Inferior parietal cortex (tissue), 1 donor: ENCODE measurements at regions not wholly inside any gene's neighbourhood (a gene's known extent, or its start where the extent isn't known, plus 50 kb on each side); places are given as distances from the start of the nearest gene placed in this dataset.
A peak's percentile ranks its signal among the peaks of the same experiment; 100 is the strongest.
"Not testable (repeated sequence)": the region's sequence is repeated elsewhere in the genome, so short reads cannot be mapped to it uniquely, and the experiment has no call there.

Experiments used
- DNase-seq: peaks from one replicate; pipeline ENCODE4 v3.0.0-alpha.2; 2016; ENCODE audit errors: extremely low spot score

- DNase-seq, result no peak
Observed at GRCh38 chr9:75539523-75539922, 350.9 kb upstream of the PCSK5 start.

GRCh38 chr9:75540185-75540584 is 350.3 kb upstream of the PCSK5 start:
- DNase-seq, result no peak

DNA sequence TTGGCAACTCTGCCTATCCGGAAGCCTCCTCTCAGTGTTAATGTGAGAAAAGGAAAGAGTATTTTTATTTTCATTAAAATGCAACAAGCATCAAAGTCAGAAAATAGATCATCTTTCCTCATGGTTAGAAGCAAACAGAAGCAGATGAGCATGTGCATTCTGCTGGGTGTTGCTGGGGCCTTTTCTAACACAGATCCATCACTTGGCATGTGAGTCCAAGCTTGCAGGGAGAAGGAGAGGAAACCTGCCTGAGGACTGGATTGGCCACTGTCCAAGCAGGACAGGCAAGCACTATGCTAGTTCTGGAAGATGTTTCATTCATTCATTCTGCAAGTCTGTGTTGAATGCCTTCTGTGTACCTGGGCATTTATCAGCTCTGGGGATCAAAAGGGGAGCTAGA is 348.7 kb upstream of the PCSK5 start:
- peak; percentile 11 for DNase-seq

DNA sequence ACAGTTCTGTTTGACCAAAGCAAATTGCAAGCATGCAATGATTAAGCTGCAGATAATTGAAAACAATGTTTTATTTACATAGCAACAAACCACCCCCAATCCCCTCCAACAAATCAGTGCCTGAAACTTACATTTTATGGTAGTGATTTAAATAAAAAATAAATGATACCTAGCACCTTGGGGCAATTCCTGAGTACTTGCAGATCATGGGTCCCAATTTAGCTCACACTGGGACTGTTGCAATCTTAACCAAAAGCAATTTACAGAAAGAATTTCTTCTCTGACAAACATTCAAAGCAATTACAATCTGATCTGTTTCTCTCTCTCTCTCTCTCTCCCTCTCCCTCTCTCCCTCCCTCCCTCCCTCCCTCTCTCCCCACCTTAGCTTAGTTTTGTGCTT is 345.7 kb upstream of the PCSK5 start:
- no peak for DNase-seq

DNA sequence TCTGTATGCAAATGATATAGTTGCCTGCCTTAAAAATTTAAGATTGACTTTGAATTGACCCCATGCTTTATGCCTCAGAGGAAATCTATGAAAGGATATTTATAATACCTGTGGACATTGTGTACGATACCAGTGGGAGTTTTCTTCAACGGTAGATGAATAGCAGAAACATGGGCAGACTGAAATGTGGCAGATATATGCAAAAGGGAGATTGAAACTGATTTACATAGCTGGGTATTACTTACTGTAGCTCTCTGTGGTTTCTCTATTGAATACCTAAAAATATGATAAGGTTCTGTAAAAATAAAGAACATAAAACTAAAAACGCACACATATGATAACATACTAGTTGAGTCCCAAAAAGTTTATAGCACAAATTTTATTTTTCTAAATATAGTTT is 345.2 kb upstream of the PCSK5 start:
- DNase-seq, result no peak

DNA sequence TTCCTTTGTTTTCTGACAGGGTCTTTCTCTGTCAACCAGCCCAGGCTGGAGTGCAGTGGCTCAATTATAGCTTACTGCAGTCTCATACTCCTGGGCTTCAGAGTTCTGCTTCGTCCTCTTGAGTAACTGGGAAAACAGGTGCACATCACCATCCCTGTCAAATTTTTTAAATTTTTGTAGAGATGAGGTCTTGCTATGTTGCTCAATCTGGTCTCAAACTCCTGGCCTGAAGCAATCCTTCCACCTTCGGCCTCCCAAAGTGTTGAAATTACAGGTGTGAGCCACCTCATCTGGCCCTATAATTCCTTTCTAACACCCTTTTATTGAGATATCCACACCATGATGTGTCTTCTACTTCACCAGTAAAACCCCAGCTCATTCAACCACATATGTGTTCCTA is 341.6 kb upstream of the PCSK5 start:
- no peak for DNase-seq

DNA sequence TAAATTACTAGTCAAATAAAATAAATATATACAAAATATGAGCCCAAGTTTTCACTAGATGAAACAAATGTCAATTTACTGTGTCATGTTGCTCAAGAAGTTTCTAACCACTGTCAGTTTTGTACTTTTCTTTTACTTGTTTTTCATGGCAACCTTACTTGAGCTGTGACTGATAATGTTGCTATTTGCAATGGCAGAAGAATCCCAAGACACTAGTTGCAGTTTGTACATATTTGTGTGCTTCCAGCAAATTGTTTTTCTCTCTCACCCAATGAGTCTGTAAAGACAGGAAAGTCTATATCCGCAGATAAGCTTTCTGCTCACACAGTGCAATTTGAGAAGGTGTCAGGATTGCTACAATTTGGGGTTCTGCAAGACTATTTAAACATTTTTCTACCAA is 338.6 kb upstream of the PCSK5 start:
- no peak for DNase-seq

DNA sequence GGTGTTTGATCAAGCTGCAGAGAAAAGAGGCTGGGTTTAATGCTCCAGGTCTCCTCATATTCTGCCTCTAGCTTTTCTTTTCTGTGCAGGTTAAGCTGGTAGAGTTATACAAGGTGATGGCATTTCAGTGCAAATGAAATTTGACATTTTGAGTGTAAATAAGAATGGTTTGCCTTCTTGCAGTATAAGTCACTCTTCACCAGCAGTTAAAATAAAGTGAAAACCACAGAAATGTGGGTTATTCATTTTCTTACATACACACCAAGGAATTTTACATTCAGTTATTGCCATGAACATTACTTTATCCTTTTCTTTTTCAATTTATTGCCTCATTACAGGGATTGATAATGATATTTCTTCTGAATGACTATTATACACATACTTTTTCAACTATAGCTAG is 337.5 kb upstream of the PCSK5 start:
- no peak for DNase-seq

GRCh38 chr9:75566813-75567212 is 323.7 kb upstream of the PCSK5 start:
- not testable (repeated sequence) for DNase-seq

DNA sequence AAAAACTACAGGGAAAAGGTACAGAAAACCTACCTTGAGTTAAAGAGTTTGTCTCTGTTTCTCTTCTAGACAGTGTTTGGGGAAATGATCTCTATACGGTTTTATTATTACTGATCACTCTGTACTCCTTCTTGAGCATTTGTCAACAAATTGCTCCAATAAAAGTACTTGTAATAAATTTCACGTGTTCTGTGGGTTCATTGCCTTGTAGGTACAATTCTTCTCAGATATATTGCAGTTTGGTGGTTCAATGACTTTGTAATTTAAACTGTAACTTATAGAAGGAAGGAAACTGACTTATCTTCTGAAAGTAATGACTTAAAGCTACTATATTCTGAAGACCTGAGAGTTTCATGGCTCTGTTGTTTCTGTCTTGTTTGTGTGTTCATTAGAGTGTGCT is 319.9 kb upstream of the PCSK5 start:
- no peak for DNase-seq

DNA sequence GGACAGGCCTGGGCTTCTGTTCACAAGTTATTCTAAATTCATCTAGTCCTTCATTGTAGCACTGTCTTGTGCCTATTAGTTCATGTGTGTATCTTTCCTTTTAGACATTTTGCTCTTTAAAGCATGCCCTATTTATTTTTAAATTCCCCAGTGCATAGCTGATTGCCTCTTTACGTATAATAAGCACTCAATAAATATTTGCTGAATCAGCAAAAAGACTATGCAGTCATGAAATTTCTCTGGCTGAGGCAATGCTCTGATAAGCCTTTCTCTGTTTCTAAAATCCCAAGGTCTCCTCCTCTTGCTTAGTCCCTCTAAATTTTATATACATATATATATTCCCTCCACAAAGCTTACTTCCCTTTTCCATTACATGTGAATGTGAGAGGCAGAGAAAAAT is 315.9 kb upstream of the PCSK5 start:
- no peak for DNase-seq

- no peak for DNase-seq
Observed at GRCh38 chr9:75582870-75583269, 307.6 kb upstream of the PCSK5 start.

DNA sequence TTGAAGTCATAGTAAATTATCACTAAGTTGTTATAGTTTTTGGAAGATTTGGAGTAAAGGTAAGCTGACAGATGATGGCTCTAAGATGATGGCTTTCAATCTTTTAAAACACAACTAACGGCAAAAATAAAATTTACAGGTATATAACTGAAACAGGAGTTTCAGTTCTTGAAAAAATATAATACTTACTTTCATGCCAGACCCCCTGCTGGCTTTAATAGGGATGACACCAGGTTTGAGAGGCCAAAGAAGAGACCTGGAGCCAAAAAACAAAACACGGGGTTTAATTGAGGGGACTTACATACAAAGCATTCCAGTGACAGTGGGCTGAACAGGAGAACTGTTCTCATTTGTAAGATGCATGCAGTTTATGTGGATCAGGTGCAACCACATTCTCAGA is 301.7 kb upstream of the PCSK5 start:
- DNase-seq, result no peak

- DNase-seq, result no peak
Observed at GRCh38 chr9:75589497-75589896, 301.0 kb upstream of the PCSK5 start.

DNA sequence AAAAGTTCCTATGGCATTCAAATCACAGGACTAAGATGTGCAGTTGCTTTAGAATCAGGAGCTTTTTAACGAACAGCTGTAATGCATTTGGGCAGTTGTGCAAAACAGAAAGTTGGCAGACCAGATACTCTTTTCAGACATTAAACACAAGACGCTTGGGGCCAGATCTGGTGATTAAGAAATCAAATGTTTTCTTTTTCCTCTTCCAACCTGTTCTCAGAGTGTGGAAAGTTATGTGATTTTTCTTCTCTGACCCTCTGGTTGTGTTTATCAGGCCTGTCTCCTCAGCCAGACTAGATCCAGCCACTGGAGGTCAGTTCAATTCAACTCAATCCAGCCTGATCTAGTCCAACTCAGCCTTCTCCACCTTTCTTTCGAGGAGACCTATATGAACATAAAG is 298.5 kb upstream of the PCSK5 start:
- no peak for DNase-seq

GRCh38 chr9:75592586-75592985 is 297.9 kb upstream of the PCSK5 start:
- no peak for DNase-seq

DNA sequence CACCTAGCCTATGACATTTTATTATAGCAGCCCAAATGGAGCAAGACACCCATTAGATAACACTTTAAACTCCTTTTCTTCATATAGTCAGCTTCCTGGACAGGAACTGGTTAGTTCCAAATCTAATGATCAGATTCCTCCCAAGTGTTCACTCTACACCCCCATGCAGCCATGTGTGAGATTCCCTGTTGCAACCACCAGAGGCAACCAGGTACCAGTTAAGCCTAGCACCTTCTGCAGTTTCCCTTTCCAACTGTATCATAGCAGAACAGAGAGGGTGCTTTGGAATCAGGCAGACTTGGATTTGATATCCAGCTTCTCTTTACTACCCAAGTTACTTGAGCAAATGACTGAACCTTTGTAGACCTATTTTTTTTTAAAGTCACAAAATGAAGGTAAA is 296.6 kb upstream of the PCSK5 start:
- DNase-seq, result no peak

GRCh38 chr9:75599126-75599525 is 291.3 kb upstream of the PCSK5 start:
- no peak for DNase-seq

- DNase-seq, result no peak
Observed at GRCh38 chr9:75601280-75601679, 289.2 kb upstream of the PCSK5 start.

DNA sequence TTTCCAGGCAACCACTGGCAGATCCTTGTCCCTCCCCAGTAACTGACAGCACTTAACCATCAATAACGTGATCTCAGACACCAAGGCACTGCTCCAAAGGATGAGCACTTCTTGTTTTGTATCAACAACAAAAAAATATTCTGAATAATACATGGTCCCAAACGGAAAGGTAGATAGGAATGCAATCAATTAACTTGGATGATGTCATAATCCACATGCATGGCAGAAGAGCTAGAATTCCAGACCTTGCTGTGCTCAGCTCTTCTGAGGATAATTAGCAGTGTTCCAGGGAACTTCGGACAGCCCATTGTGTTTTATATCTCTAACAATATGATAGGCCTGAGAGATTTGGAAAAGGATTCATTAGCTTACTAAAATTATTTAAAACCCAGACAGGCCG is 288.4 kb upstream of the PCSK5 start:
- DNase-seq, result no peak

DNA sequence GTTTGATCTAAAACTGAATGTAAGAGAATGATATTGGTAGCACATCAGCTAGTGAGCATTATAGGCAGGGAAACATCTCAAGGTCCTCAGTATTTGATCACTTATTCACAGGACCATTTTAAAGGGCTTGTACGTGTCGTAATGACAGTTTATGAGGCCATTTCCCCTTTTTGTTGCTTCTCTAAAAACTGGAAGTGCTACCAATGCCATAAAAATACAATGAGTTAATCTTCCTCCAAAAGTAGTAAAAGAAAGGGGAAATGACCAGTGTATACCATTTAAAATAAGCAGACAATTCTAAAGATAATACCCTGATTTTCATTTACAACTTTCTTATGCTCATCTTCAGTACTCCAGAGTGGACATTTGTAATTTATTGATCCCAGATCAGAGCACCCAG is 285.8 kb upstream of the PCSK5 start:
- DNase-seq, result no peak

- DNase-seq, result no peak
Observed at GRCh38 chr9:75607521-75607920, 283.0 kb upstream of the PCSK5 start.

DNA sequence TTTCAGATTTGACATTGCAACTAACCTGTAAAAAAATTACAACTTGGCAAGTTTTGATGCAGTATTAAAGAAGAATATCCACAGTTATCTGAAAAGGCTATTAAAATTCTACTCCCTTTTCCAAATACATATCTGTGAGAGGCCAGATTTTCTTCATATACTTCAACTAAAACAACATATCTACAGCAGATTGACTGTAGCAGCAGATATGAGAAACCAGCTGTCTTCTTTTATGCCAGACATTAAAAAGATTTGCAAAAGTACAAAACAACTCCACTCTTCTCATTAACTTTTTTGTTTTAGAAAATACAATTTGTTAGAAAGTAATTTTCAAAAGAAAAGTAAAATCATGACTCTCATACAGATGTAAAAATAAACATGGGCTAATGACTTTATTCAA is 281.1 kb upstream of the PCSK5 start:
- DNase-seq, result no peak

- DNase-seq, result no peak
Observed at GRCh38 chr9:75610246-75610645, 280.2 kb upstream of the PCSK5 start.

DNA sequence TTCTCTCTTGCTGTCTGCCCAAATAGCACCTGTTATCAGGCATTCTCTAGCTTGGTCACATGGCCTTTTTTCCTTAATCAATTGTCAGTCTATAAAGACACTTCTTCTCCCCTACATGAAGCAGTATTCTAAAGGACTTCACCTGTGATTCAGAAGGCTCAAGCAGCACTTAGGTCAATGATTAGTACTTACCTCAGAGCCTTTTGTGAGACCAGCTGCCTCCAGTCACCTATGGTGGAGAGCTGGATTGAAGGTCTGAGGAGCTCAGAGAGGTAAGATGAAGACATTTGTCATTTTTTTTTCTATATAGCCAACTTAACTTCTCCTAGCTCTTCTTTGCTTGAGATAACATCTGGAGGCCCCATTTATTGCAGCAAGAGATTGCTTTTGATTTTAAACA is 278.3 kb upstream of the PCSK5 start:
- no peak for DNase-seq
